ENCODE measurements at regions not wholly inside any gene's neighbourhood (a gene's known extent, or its start where the extent isn't known, plus 50 kb on each side); places are given as distances from the start of the nearest gene placed in this dataset.

DNA sequence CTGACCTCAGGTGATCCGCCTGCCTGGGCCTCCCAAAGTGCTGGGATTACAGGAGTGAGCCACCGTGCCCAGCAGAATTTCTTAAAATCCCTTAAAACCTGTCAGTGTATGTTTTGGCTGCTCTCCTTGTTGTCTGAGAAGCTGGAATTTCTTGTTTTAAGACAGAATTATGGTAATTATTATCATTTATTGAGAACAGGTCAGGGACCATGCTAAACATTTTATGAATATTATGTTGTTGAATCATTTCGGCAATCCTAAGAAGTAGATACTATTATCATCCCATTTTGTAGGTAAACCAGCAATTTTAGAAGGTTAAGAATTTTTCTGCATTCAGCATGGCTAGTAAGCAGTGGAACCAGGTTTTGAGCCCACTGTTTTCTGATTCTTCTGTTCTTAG lies 86.1 kb upstream of the AKIRIN2 start:
- TF ChIP-seq POLR2A (IDR thresholded peaks at IDR 0.05; ENCODE audit: low read length) (no peak), GATA1 (IDR thresholded peaks at IDR 0.05; ENCODE audit: low read depth, low read length) (no peak)

Measured in erythroblast (primary cell).